Activated CD8-positive, alpha-beta T cell treated with anti-CD3 and anti-CD28 coated beads for 36 hours (primary cell): ENCODE measurements at regions not wholly inside any gene's neighbourhood (a gene's known extent, or its start where the extent isn't known, plus 50 kb on each side); places are given as distances from the start of the nearest gene placed in this dataset.

ENCODE experiments used
- ATAC-seq: fragments of 200-7000 bp; cut with Tn5 transposase; one replicate; pipeline ENCODE4 v1.10.0; 2021; ENCODE audit warnings: mild to moderate bottlenecking, moderate library complexity
- CTCF ChIA-PET: fragments of 350-600 bp; sonication (Branson Sonifier 250); formaldehyde crosslinking; loops from one replicate; lab custom pipeline; 2021; ENCODE audit warnings: antibody characterized with exemption; lab: Charles Lee
- POLR2A ChIA-PET: fragments of 350-600 bp; sonication (Branson Sonifier 250); formaldehyde crosslinking; loops from one replicate; lab custom pipeline; 2021; ENCODE audit warnings: antibody characterized with exemption; lab: Charles Lee
- DNase-seq: peaks from one replicate; pipeline ENCODE4 v3.0.0-alpha.2; 2020
- H3K27ac Mint-ChIP-seq: one replicate; pipeline ENCODE4 v1.8.0; 2021; ENCODE audit warnings: mild to moderate bottlenecking, mixed read lengths
- H3K27me3 Mint-ChIP-seq: one replicate; pipeline ENCODE4 v1.8.0; 2021; ENCODE audit warnings: mixed read lengths
- H3K36me3 Mint-ChIP-seq: one replicate; pipeline ENCODE4 v1.8.0; 2021; ENCODE audit warnings: low read depth, mixed read lengths
- H3K4me1 Mint-ChIP-seq: one replicate; pipeline ENCODE4 v1.8.0; 2021; ENCODE audit warnings: low read depth, mixed read lengths
- H3K4me3 Mint-ChIP-seq: one replicate; pipeline ENCODE4 v1.8.0; 2021; ENCODE audit warnings: mild to moderate bottlenecking, moderate library complexity, mixed read lengths
- H3K9me3 Mint-ChIP-seq: one replicate; pipeline ENCODE4 v1.8.0; 2021; ENCODE audit warnings: mixed read lengths
- intact Hi-C: fragments of 100-400 bp; cut with micrococcal nuclease; formaldehyde crosslinking; loops from one replicate; pipeline ENCODE4 v1.10.0; 2022
- TF ChIP-seq, protein P1 (sequence below): fragments of 200-600 bp; IDR thresholded peaks from one replicate; pipeline ENCODE4 v1.8.0; 2022; ENCODE audit warnings: antibody characterized with exemption, mild to moderate bottlenecking

DNA sequence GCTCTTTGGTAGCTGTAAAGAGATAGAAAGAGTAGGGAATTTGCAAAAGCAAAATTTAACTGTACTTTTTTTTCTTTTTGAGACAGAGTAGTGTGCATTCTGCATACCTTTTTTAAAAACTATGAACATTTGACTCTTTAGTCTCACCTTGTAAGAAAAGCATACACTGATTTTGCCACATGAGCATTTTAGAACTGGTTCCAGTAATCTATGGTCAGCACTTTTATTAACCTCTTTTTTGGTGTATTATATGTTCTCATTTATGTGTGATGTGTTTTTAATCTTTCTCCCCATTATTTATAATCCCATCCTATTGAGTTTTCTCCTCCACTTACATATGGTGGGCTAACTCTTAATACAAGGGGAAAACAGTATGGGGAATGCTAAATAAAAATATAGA is 1111.4 kb downstream of the FLRT2 start:
- TF ChIP-seq, protein P1, sequence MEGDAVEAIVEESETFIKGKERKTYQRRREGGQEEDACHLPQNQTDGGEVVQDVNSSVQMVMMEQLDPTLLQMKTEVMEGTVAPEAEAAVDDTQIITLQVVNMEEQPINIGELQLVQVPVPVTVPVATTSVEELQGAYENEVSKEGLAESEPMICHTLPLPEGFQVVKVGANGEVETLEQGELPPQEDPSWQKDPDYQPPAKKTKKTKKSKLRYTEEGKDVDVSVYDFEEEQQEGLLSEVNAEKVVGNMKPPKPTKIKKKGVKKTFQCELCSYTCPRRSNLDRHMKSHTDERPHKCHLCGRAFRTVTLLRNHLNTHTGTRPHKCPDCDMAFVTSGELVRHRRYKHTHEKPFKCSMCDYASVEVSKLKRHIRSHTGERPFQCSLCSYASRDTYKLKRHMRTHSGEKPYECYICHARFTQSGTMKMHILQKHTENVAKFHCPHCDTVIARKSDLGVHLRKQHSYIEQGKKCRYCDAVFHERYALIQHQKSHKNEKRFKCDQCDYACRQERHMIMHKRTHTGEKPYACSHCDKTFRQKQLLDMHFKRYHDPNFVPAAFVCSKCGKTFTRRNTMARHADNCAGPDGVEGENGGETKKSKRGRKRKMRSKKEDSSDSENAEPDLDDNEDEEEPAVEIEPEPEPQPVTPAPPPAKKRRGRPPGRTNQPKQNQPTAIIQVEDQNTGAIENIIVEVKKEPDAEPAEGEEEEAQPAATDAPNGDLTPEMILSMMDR, result no peak
- no peak for ATAC-seq
- H3K4me3 Mint-ChIP-seq, result no peak overlapping the region
- CTCF ChIA-PET, result no interaction called here
- no peaks in the 10 kb centered on the region for H3K27me3 Mint-ChIP-seq
- POLR2A ChIA-PET, result no interaction called here
- intact Hi-C loops, result no loop called here
- H3K9me3 Mint-ChIP-seq, result no peaks in the 10 kb centered on the region
- no peaks in the 10 kb centered on the region for H3K4me1 Mint-ChIP-seq
- H3K36me3 Mint-ChIP-seq, result no peaks in the 10 kb centered on the region
- H3K27ac Mint-ChIP-seq, result no peak overlapping the region
- no peak for DNase-seq

DNA sequence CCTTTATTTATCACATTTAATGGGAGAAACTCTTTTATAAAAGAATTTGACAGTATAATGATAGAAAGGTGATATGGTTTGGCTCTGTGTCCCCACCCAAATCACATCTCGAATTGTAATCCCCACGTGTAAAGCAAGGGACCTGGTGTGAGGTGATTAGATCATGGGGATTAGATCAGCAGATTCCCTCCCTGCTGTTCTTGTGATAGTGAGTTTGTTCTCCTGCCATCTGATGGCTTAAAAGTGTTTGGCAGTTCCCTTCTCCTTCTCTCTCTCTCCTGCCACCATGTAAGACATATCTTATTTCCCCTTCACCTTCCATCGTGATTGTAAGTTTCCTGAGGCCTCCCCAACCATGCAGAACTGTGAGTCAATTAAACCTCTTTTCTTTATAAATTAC is 1110.3 kb downstream of the FLRT2 start:
- H3K4me1 Mint-ChIP-seq, result no peaks in the 10 kb centered on the region
- intact Hi-C loops, result no loop called here
- DNase-seq (no peak), ATAC-seq (no peak)
- no peaks in the 10 kb centered on the region for H3K9me3 Mint-ChIP-seq
- H3K4me3 Mint-ChIP-seq, result no peak overlapping the region
- ChIA-PET POLR2A (no interaction called here), CTCF (no interaction called here)
- no peak overlapping the region for H3K27ac Mint-ChIP-seq
- H3K36me3 Mint-ChIP-seq, result no peaks in the 10 kb centered on the region
- H3K27me3 Mint-ChIP-seq, result no peaks in the 10 kb centered on the region
- TF ChIP-seq, protein P1, result no peak

DNA sequence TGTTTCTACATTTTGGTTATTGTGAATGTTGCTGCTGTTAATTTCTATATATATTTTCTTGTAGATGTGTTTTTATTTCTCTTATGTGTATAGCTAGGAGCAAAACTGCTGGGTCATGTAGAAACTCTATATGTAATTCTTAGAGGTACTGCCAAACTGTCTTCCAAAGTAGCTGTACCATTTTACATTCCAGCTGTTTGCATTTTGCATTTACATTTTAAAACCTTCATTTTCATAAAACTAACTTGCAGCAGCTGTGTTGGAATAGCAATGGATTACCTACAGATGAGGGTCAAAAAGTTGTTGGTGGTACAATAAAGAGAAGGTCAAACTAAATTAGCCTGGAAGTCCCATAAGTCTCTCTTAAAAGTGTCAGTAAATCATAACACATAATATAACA is 1109.7 kb downstream of the FLRT2 start:
- CTCF ChIA-PET, result no interaction called here

DNA sequence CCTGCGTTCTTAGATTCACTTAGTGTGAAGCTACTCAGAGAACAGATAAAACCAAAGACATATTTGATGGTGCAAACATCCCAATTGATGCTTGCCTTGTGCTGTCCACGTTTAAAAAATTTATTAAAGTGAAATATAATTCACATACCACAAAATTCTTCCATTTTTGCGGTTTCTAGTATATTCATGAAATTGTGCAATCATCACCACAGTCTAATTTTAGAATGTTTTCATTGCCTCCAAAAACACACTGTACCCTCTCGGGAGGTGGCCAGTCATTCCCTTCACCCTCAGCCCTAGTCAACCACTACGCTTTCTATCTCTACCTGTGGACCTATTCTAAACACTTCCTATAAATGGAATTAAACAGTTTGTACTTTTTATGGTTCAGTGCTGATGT is 1109.2 kb downstream of the FLRT2 start:
- Mint-ChIP-seq H3K9me3 (no peaks in the 10 kb centered on the region), H3K4me3 (no peak overlapping the region), H3K36me3 (no peaks in the 10 kb centered on the region), H3K27me3 (no peaks in the 10 kb centered on the region), H3K4me1 (no peaks in the 10 kb centered on the region), H3K27ac (no peak overlapping the region)
- CTCF ChIA-PET, result no interaction called here
- intact Hi-C loops, result no loop called here
- ATAC-seq (no peak), DNase-seq (no peak)
- TF ChIP-seq, protein P1, result no peak
- POLR2A ChIA-PET, result no interaction called here

More for the DNA sequence above, 1109.7 kb downstream of the FLRT2 start:
- no peaks in the 10 kb centered on the region for H3K9me3 Mint-ChIP-seq
- TF ChIP-seq, protein P1, result no peak
- no peaks in the 10 kb centered on the region for H3K36me3 Mint-ChIP-seq
- H3K4me3 Mint-ChIP-seq, result no peak overlapping the region
- POLR2A ChIA-PET, result no interaction called here
- no peaks in the 10 kb centered on the region for H3K4me1 Mint-ChIP-seq
- H3K27ac Mint-ChIP-seq, result no peak overlapping the region
- ATAC-seq (no peak), DNase-seq (no peak)
- H3K27me3 Mint-ChIP-seq, result no peaks in the 10 kb centered on the region
- intact Hi-C loops, result no loop called here

DNA sequence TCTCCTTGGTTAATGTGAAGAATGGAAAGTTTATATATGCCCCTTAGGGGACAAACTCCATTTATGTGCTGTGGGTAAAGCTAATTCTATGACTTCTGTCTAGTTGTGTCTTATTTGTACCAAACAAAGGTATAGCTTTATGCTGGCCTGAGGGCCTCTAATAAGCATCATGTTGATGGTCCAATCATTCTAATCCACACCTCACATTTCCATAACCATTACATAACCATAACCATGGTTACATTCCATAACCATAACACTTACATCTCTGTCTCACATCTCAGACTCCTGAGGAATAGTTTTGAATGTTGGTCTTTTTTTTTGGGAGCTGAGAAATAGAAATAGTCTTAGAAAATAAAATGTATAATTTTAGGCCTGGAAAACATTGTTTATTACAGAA is 1097.1 kb downstream of the FLRT2 start:
- DNase-seq (no peak), ATAC-seq (no peak)
- ChIA-PET POLR2A (no interaction called here), CTCF (no interaction called here)
- H3K36me3 Mint-ChIP-seq, result no peaks in the 10 kb centered on the region
- H3K9me3 Mint-ChIP-seq, result peaks cover 8% of the 10 kb centered on the region
- H3K4me3 Mint-ChIP-seq, result no peak overlapping the region
- intact Hi-C loops, result no loop called here
- TF ChIP-seq, protein P1, result no peak
- H3K27me3 Mint-ChIP-seq, result no peaks in the 10 kb centered on the region
- no peak overlapping the region for H3K27ac Mint-ChIP-seq
- H3K4me1 Mint-ChIP-seq, result no peaks in the 10 kb centered on the region
